ENCODE measurements at regions not wholly inside any gene's neighbourhood (a gene's known extent, or its start where the extent isn't known, plus 50 kb on each side); places are given as distances from the start of the nearest gene placed in this dataset.

DNA sequence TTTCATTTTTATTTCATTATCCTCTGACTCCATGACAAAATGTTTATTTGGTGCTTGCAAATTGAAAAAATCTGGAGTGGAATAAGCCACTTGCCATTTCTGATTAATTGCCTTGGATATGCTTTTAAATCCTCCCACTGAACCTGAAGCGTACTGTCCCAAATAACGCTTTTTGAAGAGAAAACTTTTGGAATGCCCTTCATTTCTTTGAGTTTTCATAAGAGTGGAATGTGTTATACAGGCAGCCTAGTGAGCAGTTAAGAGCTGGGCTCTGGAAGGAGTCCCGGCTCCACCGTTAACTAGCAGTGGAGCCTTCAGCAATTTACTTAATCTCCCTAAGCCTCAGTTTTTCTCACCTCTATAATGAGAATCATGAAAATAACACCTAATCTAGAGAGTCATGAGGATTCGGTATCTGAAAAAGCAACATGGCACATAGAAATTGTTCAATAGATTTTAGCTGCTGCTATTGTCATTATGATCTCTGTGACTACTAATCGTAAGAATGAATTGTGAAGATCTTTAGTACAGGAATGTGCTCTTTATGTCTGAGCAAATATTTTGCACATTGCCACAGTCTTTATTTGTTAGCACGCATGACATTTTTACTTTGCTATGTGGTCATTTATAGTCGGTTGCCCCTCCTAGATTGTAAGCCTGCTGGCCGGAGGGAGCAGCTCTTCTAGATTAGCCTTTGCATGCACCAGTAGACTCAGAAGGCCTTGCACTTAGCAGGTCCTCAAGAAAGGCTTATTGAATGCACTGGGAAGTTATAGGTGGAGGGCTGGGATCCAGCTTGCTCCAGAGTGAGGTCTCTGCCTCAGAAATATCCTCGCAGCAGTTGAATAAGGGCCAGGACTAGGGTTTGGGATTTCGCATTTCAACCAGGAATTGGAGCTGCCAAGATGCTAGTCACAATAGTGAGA lies 59.4 kb downstream of the PLCE1 start:
- Histone ChIP-seq H3K9me3 (ENCODE audit: low read depth) (no peaks in the 10 kb centered on the region), H3K9me2 (ENCODE audit: insufficient read depth) (no peaks in the 10 kb centered on the region), H2AFZ (peak overlapping the region; percentile 46), H3K9ac (peak overlapping the region; percentile 48), H3K27me3 (replicated peaks; ENCODE audit: insufficient read depth) (no peaks in the 10 kb centered on the region), H3K4me3 (peak overlapping the region; percentile 55), H3K4me1 (ENCODE audit: insufficient read depth) (peaks cover 35% of the 10 kb centered on the region), H3K4me2 (ENCODE audit: unreplicated experiment) (peak overlapping the region; percentile 83), H3F3A (ENCODE audit: insufficient read depth) (peaks cover 28% of the 10 kb centered on the region), H3K27ac (peak overlapping the region; percentile 73), H3K79me2 (ENCODE audit: insufficient read depth) (no peaks in the 10 kb centered on the region), H4K20me1 (ENCODE audit: insufficient read depth) (no peaks in the 10 kb centered on the region), H3K36me3 (ENCODE audit: low read depth) (no peaks in the 10 kb centered on the region)
- WGBS, 2 experiments (ENCODE audit: low coverage in 1 of 2, low lambda C conversion rate in 2 of 2, missing lambda C conversion rate in 2 of 2): 12 to 16% methylated on average over 11 of the region's 11 CpGs
- in situ Hi-C loops (cut with MboI): no loop called here
- peak; percentile 83 for DNase-seq
- no peak for TF ChIP-seq EZH2 (IDR thresholded peaks at IDR 0.05; ENCODE audit: insufficient read depth, poor library complexity, severe bottlenecking)
- no peak for TF ChIP-seq EZH2phosphoT487 (IDR thresholded peaks at IDR 0.05; ENCODE audit: insufficient read depth, low read depth)

DNA sequence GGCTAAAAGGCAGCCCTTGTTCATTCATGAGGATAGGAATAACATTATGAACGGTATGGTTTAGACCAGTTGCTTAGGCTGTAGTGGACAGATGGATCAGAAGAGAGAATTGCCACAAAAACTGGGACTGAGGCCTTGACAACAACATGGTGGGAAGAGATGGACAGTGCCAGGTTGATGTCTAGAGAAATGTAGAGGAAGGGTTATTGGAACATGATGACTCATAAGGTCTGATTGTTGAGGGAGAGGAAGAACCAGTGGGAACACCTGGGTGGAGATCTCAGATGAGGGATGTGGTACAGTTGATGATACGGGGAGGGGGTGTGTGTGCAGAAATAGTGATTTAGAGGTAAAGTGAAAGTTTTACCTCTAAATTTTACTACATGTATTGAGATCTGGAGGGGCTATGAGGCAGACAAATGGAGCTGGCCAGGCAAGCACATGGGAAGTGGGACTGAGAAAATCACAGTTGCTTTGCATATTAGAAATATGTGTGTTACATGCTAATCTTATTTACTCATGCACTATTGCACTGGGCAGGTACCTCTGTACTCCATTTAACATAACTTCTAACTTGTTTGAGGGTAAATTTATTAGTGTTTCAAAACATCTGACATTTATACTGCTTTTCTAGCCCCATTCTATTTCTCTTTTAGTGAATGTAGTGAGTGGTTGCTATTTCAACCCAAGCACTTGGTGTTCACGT lies 65.6 kb downstream of the PLCE1 start:
- H3K4me2 ChIP-seq (ENCODE audit: unreplicated experiment): no peak overlapping the region
- in situ Hi-C loops (cut with MboI): no loop called here
- 81 to 86% methylated on average over 3 of the region's 3 CpGs for WGBS, 2 experiments (ENCODE audit: low coverage in 1 of 2, low lambda C conversion rate in 2 of 2, missing lambda C conversion rate in 2 of 2)
- no peak for DNase-seq
- H3K27me3 ChIP-seq (replicated peaks; ENCODE audit: insufficient read depth): no peaks in the 10 kb centered on the region
- no peak overlapping the region for H3K9ac ChIP-seq
- no peaks in the 10 kb centered on the region for H3K9me2 ChIP-seq (ENCODE audit: insufficient read depth)
- H3K27ac ChIP-seq: no peak overlapping the region
- no peaks in the 10 kb centered on the region for H3K79me2 ChIP-seq (ENCODE audit: insufficient read depth)
- H3K4me3 ChIP-seq: no peak overlapping the region
- H3F3A ChIP-seq (ENCODE audit: insufficient read depth): peaks cover 3% of the 10 kb centered on the region
- no peak overlapping the region for H2AFZ ChIP-seq
- H3K36me3 ChIP-seq (ENCODE audit: low read depth): no peaks in the 10 kb centered on the region
- H3K9me3 ChIP-seq (ENCODE audit: low read depth): no peaks in the 10 kb centered on the region
- no peak for TF ChIP-seq EZH2 (IDR thresholded peaks at IDR 0.05; ENCODE audit: insufficient read depth, poor library complexity, severe bottlenecking)
- no peak for TF ChIP-seq EZH2phosphoT487 (IDR thresholded peaks at IDR 0.05; ENCODE audit: insufficient read depth, low read depth)
- H3K4me1 ChIP-seq (ENCODE audit: insufficient read depth): peaks cover 4% of the 10 kb centered on the region
- H4K20me1 ChIP-seq (ENCODE audit: insufficient read depth): no peaks in the 10 kb centered on the region

DNA sequence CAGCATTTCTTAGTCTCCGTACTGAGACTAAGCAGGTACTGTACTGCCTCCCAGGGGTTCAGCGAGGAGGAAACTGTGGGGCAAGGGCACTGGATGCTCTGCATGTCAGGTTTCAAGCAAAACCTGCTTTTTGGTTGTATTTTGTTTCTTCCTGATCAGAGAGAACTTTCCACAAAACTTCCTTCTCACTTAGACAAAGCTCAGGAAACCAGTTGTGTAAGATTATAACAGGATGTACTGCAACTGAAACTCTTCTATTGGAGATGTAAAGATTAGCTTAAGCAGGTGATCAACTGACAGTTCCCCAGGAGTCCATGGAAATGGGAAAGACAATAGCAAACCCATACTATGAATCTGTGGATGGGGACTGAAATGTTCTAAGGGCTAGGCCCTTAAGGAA lies 67.3 kb downstream of the PLCE1 start:
- in situ Hi-C loops (cut with MboI): no loop called here

GRCh38 chr10:94062611-94063010 lies 68.9 kb downstream of the PLCE1 start:
- Histone ChIP-seq H4K20me1 (ENCODE audit: insufficient read depth) (no peaks in the 10 kb centered on the region), H3K27ac (no peak overlapping the region), H3K4me2 (ENCODE audit: unreplicated experiment) (no peak overlapping the region), H3K27me3 (replicated peaks; ENCODE audit: insufficient read depth) (no peaks in the 10 kb centered on the region), H3K9ac (no peak overlapping the region), H3F3A (ENCODE audit: insufficient read depth) (0 out of 2 replicates have a peak, but pooled peaks cover 5% of the 10 kb centered on the region), H3K79me2 (ENCODE audit: insufficient read depth) (no peaks in the 10 kb centered on the region), H3K4me1 (ENCODE audit: insufficient read depth) (peaks cover 16% of the 10 kb centered on the region), H3K4me3 (no peak overlapping the region), H3K9me2 (ENCODE audit: insufficient read depth) (no peaks in the 10 kb centered on the region), H2AFZ (no peak overlapping the region), H3K9me3 (ENCODE audit: low read depth) (no peaks in the 10 kb centered on the region), H3K36me3 (ENCODE audit: low read depth) (no peaks in the 10 kb centered on the region)
- DNase-seq: peak; percentile 30
- in situ Hi-C loops (cut with MboI): no loop called here
- 82 to 86% methylated on average over 2 of the region's 2 CpGs for WGBS, 2 experiments (ENCODE audit: low coverage in 1 of 2, low lambda C conversion rate in 2 of 2, missing lambda C conversion rate in 2 of 2)
- no peak for TF ChIP-seq EZH2 (IDR thresholded peaks at IDR 0.05; ENCODE audit: insufficient read depth, poor library complexity, severe bottlenecking)
- no peak for TF ChIP-seq EZH2phosphoT487 (IDR thresholded peaks at IDR 0.05; ENCODE audit: insufficient read depth, low read depth)

More for the DNA sequence above, 67.3 kb downstream of the PLCE1 start:
- no peak for TF ChIP-seq EZH2phosphoT487 (IDR thresholded peaks at IDR 0.05; ENCODE audit: insufficient read depth, low read depth)
- no peak for TF ChIP-seq EZH2 (IDR thresholded peaks at IDR 0.05; ENCODE audit: insufficient read depth, poor library complexity, severe bottlenecking)
- no peak for DNase-seq
- no peak overlapping the region for H3K4me3 ChIP-seq
- no peaks in the 10 kb centered on the region for H3K9me2 ChIP-seq (ENCODE audit: insufficient read depth)
- no peaks in the 10 kb centered on the region for H3K27me3 ChIP-seq (replicated peaks; ENCODE audit: insufficient read depth)
- H3K79me2 ChIP-seq (ENCODE audit: insufficient read depth): no peaks in the 10 kb centered on the region
- H3K4me2 ChIP-seq (ENCODE audit: unreplicated experiment): no peak overlapping the region
- H3F3A ChIP-seq (ENCODE audit: insufficient read depth): 0 out of 2 replicates have a peak, but pooled peaks cover 5% of the 10 kb centered on the region
- no peaks in the 10 kb centered on the region for H4K20me1 ChIP-seq (ENCODE audit: insufficient read depth)
- no peak overlapping the region for H2AFZ ChIP-seq
- no peak overlapping the region for H3K9ac ChIP-seq
- H3K27ac ChIP-seq: no peak overlapping the region
- peaks cover 16% of the 10 kb centered on the region for H3K4me1 ChIP-seq (ENCODE audit: insufficient read depth)
- 95 to 98% methylated on average over 2 of the region's 2 CpGs for WGBS, 2 experiments (ENCODE audit: low coverage in 1 of 2, low lambda C conversion rate in 2 of 2, missing lambda C conversion rate in 2 of 2)
- no peaks in the 10 kb centered on the region for H3K9me3 ChIP-seq (ENCODE audit: low read depth)
- H3K36me3 ChIP-seq (ENCODE audit: low read depth): no peaks in the 10 kb centered on the region

All from GM23248 (cell line).